Midbrain (tissue), 1 donor: ENCODE measurements at regions not wholly inside any gene's neighbourhood (a gene's known extent, or its start where the extent isn't known, plus 50 kb on each side); places are given as distances from the start of the nearest gene placed in this dataset.

ENCODE experiments used
- DNase-seq: peaks from one replicate; lab custom pipeline; 2025; lab: John Stamatoyannopoulos, UW

GRCh38 chrX:39915081-39915480 is 182.7 kb downstream of the BCOR start:
- no peak for DNase-seq

GRCh38 chrX:39915596-39915995 is 182.2 kb downstream of the BCOR start:
- no peak for DNase-seq

GRCh38 chrX:39921838-39922237 is 175.9 kb downstream of the BCOR start:
- no peak for DNase-seq

- no peak for DNase-seq
These were observed 175.3 kb downstream of the BCOR start for GRCh38 chrX:39922488-39922887.

GRCh38 chrX:39922926-39923325 is 174.8 kb downstream of the BCOR start:
- no peak for DNase-seq

GRCh38 chrX:39927380-39927779 is 170.4 kb downstream of the BCOR start:
- DNase-seq: no peak

GRCh38 chrX:39928704-39929378 is 168.9 kb downstream of the BCOR start:
- no peak for DNase-seq

- DNase-seq: no peak
These were observed 168.3 kb downstream of the BCOR start for GRCh38 chrX:39929379-39930025.

- no peak for DNase-seq
These were observed 166.8 kb downstream of the BCOR start for GRCh38 chrX:39930786-39931528.

GRCh38 chrX:39931529-39932282 is 166.1 kb downstream of the BCOR start:
- DNase-seq: no peak

GRCh38 chrX:39935411-39936064 is 162.2 kb downstream of the BCOR start:
- DNase-seq: no peak

- no peak for DNase-seq
These were observed 160.6 kb downstream of the BCOR start for GRCh38 chrX:39936886-39937770.

- DNase-seq: no peak
These were observed 159.3 kb downstream of the BCOR start for GRCh38 chrX:39938466-39938865.

GRCh38 chrX:39939678-39940077 is 158.1 kb downstream of the BCOR start:
- no peak for DNase-seq

- no peak for DNase-seq
These were observed 156.3 kb downstream of the BCOR start for GRCh38 chrX:39941332-39941920.

- DNase-seq: no peak
These were observed 153.3 kb downstream of the BCOR start for GRCh38 chrX:39944416-39944815.

- no peak for DNase-seq
These were observed 152.0 kb downstream of the BCOR start for GRCh38 chrX:39945709-39946108.

GRCh38 chrX:39946822-39947221 is 150.9 kb downstream of the BCOR start:
- DNase-seq: no peak

GRCh38 chrX:39948582-39948981 is 149.2 kb downstream of the BCOR start:
- DNase-seq: no peak

GRCh38 chrX:39950018-39950688 is 147.6 kb downstream of the BCOR start:
- no peak for DNase-seq
